AG09309 (cell line): ENCODE measurements at regions not wholly inside any gene's neighbourhood (a gene's known extent, or its start where the extent isn't known, plus 50 kb on each side); places are given as distances from the start of the nearest gene placed in this dataset.

Experiments
- DNase-seq: peaks from one replicate; pipeline ENCODE4 v3.0.0-alpha.2; 2010; ENCODE audit warnings: low read depth
- H3K4me3 ChIP-seq: 2 replicates; pipeline ENCODE4 v1.5.1; 2011; ENCODE audit warnings: mild to moderate bottlenecking, low read depth, low read length, moderate library complexity; ENCODE audit not compliant: control insufficient read depth
- TF ChIP-seq, protein P1 (sequence below): IDR thresholded peaks from 2 replicates; pipeline ENCODE4 v1.5.1; 2011; ENCODE audit warnings: mild to moderate bottlenecking, low read depth, low read length, inconsistent platforms; ENCODE audit not compliant: insufficient read depth, control insufficient read depth; ENCODE audit errors: missing control alignments

DNA sequence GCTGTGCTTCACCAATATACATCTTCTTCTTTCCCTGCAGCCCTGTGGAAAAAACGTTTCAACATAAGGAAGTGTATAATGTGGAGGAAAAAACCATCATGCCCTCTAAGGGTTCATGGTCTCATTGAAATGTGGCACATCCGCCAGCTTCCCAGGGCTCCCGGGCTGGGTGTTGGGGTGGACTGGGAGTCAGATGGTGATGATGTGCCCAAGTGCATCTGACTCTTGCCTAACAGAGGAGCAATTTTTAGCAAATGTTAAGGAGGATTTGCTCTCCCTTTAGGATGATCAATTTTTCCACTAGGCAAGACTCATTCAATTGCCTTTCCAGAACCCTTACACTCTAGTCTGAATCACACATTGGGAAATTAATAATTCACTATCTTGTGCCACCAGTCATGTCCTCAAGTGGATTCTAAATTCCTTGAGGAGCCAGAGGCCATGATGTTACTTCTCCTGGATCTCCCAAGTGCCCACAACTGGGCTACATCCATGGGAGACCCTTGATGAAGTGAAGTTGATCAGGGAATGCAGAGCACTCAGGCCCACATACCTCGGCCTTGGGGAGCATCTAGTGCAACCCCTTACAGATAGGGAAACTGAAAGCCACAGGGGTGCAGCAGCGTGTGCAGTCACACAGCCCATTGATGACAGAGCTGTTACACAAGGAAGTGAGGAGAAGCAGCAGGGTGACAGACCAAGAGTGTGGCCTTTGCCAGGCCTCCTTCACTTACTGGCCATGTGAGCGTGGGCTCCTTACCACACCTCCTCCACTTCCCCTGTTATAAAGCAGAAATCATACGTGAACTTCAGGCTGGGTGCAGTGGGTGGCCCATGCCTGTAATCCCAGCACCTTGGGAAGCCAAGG, 100.0 kb upstream of the SLC44A3 start:
- TF ChIP-seq, protein P1, sequence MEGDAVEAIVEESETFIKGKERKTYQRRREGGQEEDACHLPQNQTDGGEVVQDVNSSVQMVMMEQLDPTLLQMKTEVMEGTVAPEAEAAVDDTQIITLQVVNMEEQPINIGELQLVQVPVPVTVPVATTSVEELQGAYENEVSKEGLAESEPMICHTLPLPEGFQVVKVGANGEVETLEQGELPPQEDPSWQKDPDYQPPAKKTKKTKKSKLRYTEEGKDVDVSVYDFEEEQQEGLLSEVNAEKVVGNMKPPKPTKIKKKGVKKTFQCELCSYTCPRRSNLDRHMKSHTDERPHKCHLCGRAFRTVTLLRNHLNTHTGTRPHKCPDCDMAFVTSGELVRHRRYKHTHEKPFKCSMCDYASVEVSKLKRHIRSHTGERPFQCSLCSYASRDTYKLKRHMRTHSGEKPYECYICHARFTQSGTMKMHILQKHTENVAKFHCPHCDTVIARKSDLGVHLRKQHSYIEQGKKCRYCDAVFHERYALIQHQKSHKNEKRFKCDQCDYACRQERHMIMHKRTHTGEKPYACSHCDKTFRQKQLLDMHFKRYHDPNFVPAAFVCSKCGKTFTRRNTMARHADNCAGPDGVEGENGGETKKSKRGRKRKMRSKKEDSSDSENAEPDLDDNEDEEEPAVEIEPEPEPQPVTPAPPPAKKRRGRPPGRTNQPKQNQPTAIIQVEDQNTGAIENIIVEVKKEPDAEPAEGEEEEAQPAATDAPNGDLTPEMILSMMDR = no peak
- no peak for DNase-seq
- H3K4me3 ChIP-seq = no peak overlapping the region

DNA sequence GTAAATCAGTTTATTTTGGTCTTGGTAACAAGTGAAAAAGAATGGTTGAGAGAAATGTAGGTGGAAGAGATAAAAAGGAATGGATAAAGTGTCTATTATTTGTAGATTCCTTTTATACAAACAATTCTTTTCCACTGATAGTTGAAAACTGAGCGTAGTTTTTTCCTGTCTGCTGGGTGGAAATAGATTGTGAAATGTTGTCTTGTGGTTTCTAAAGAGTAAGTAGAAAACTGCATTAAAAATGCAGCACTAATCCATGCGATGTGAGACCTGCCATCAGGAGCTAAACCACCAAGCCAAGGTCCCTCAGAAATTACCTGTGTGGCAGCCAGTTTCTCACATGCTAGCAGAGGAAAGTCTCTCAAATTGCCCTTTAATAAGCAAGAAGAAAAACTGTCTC, 103.2 kb upstream of the SLC44A3 start:
- no peak overlapping the region for H3K4me3 ChIP-seq
- TF ChIP-seq, protein P1 = no peak
- DNase-seq = no peak

DNA sequence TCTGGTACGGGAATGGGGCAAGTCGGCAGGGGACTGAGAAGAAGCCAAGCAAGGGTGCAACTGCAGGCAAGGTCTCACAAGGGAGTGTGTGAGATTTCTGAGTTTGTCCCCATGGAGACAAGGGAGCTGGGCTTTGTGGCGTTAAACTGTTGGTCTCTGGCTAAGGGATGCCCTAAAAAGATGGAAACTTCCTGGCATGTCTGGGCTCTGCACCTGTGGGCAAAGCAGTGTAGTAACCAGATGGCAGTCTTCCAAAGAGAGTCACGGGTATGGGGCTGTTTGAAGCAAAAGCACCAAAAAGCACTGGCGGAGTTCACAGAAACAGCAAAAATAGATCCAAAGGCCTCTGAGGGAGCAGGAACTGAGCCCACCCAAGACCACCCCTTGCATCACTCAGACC, 104.8 kb upstream of the SLC44A3 start:
- DNase-seq = no peak
- no peak overlapping the region for H3K4me3 ChIP-seq
- TF ChIP-seq, protein P1 = no peak

DNA sequence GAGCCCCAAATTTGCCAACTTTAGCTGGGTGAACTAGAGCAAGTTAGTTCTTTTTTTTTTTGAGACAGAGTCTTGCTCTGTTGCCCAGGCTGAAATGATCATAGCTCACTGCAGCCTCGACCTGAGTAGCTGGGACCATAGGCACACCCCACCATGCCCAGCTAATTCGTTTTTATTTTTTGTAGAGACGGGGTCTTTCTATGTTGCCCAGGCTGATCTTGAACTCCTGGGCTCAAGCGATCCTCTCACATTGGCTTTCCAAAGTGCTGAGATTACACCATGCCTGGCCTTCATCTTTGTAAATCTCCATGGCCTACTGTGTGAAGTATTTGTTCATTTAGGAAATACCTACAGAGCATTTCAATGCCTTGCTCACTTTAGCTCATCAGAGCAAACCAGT, 105.6 kb upstream of the SLC44A3 start:
- H3K4me3 ChIP-seq = no peak overlapping the region
- TF ChIP-seq, protein P1 = no peak
- no peak for DNase-seq

DNA sequence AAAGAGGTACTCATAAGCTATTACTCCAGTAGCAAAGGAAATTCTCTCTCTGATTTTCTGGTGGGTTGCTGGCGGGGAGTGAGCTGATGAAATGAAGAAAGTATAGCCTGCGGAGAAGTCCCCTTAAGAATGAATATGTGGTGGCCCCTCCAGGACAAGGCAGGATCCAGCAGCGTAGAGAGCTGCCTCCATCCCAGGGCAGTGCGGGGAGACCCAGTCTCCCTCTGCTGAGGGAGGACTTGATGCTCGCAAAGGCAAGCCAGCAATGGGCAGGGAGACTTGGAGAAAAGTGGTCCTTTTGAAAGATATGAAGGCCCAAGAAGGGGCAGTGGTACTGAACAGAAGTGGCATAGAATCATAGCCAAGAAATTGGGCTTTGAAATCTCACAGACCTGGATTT, 106.0 kb upstream of the SLC44A3 start:
- H3K4me3 ChIP-seq = no peak overlapping the region
- DNase-seq = no peak
- TF ChIP-seq, protein P1 = no peak

DNA sequence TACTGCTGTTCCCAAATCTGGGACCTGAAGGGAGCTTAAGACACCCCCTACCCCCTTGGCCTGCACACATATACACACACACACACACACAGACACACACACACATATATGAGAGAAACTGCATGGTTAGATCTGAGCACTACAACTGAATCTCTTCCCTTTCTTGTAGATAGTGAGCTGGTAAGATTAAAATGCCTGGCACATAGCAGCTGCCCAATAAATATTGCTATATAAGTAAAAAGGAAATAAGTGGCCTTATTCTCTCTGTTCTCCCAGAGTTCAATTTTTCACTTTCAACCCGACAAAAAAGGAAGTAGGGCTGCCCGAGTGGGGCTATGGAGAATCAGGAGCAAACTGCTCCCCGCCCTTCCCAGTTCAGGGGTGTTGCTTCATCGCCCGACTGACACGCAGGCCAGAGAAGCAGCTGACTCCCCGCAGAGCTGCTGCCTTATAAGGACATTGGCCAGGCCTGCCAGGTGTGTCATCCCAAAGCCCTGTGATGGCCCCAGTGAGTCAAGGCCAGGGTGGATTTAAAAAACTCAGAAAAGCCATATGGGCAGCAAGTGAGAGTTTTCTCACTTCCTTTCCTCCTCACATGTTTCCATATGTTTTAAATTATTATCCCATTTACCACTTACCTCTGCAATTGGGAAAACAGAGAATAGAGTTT, 106.5 kb upstream of the SLC44A3 start:
- no peak overlapping the region for H3K4me3 ChIP-seq
- DNase-seq = peak; percentile 88
- TF ChIP-seq, protein P1 = no peak
